CD4-positive, alpha-beta memory T cell (primary cell): ENCODE measurements at regions not wholly inside any gene's neighbourhood (a gene's known extent, or its start where the extent isn't known, plus 50 kb on each side); places are given as distances from the start of the nearest gene placed in this dataset.

Experiments
- CTCF ChIA-PET: fragments of 350-600 bp; sonication (Branson Sonifier 250); formaldehyde crosslinking; loops from one replicate; lab custom pipeline; 2021; ENCODE audit warnings: inconsistent platforms; ENCODE audit not compliant: partially characterized antibody; lab: Charles Lee
- POLR2A ChIA-PET: fragments of 350-600 bp; sonication (Branson Sonifier 250); formaldehyde crosslinking; loops from one replicate; lab custom pipeline; 2021; ENCODE audit not compliant: partially characterized antibody; lab: Charles Lee
- DNase-seq, 5 donors: peaks; one replicate each; pipeline versions ENCODE4 v3.0.0 to v3.0.0-alpha.2; 2020 to 2022; ENCODE audit warnings: mixed read lengths in 1 of 5
- H3K27ac ChIP-seq: one replicate; pipeline ENCODE4 v1.7.0; 2013; ENCODE audit warnings: low read depth, low read length
- H3K27me3 ChIP-seq: 2 replicates; pipeline ENCODE4 v1.7.0; 2013; ENCODE audit warnings: mild to moderate bottlenecking, low read length, moderate library complexity; ENCODE audit not compliant: insufficient read depth
- H3K36me3 ChIP-seq: 2 replicates; pipeline ENCODE4 v1.7.0; 2013; ENCODE audit warnings: mild to moderate bottlenecking, low read length, moderate library complexity; ENCODE audit not compliant: insufficient read depth
- H3K4me1 ChIP-seq: 2 replicates; pipeline ENCODE4 v1.7.0; 2013; ENCODE audit warnings: mild to moderate bottlenecking, low read length, moderate library complexity; ENCODE audit not compliant: insufficient read depth
- H3K4me3 ChIP-seq, 2 donors: one replicate each; pipeline ENCODE4 v1.7.0; 2013; ENCODE audit warnings: low read length in 2 of 2, mild to moderate bottlenecking in 1 of 2
- H3K9me3 ChIP-seq, 2 donors: one replicate each; pipeline ENCODE4 v1.7.0; 2013; ENCODE audit warnings: low read length in 2 of 2, control low read depth in 1 of 2; ENCODE audit not compliant: control insufficient read depth in 1 of 2
- H3K27ac Mint-ChIP-seq, 7 donors: one replicate each; pipeline ENCODE4 v1.8.0; 2020 to 2021; ENCODE audit warnings: mixed read lengths in 7 of 7, mild to moderate bottlenecking in 6 of 7, inconsistent platforms in 3 of 7, moderate library complexity in 3 of 7
- H3K27me3 Mint-ChIP-seq, 2 donors: one replicate each; pipeline ENCODE4 v1.8.0; 2020 to 2021; ENCODE audit warnings: mixed read lengths in 2 of 2
- H3K36me3 Mint-ChIP-seq, 2 donors: one replicate each; pipeline ENCODE4 v1.8.0; 2020 to 2021; ENCODE audit warnings: mixed read lengths in 2 of 2, inconsistent platforms in 1 of 2, mild to moderate bottlenecking in 1 of 2
- H3K4me1 Mint-ChIP-seq, 4 donors: one replicate each; pipeline ENCODE4 v1.8.0; 2020 to 2021; ENCODE audit warnings: mixed read lengths in 4 of 4, mild to moderate bottlenecking in 1 of 4
- H3K4me3 Mint-ChIP-seq, 8 donors: one replicate each; pipeline ENCODE4 v1.8.0; 2020 to 2021; ENCODE audit warnings: mixed read lengths in 8 of 8, mild to moderate bottlenecking in 7 of 8, moderate library complexity in 6 of 8, inconsistent platforms in 3 of 8
- H3K9me3 Mint-ChIP-seq, 8 donors: one replicate each; pipeline ENCODE4 v1.8.0; 2020 to 2021; ENCODE audit warnings: mixed read lengths in 8 of 8, mild to moderate bottlenecking in 5 of 8, inconsistent platforms in 3 of 8, moderate library complexity in 1 of 8
- intact Hi-C: fragments of 100-400 bp; cut with micrococcal nuclease; formaldehyde crosslinking; loops from one replicate; pipeline ENCODE4 v1.15.1; 2023

GRCh38 chr3:26104851-26105251 lies 315.0 kb downstream of the OXSM start:
- intact Hi-C loops, result no loop called here
- H3K27me3 ChIP-seq, result no peaks in the 10 kb centered on the region
- H3K4me3 ChIP-seq, result no peak overlapping the region
- H3K9me3 Mint-ChIP-seq, result peaks cover 0 to 10% (median 4%) of the 10 kb centered on the region in 8 donors
- CTCF ChIA-PET, result no interaction called here
- H3K27ac ChIP-seq, result no peak overlapping the region
- H3K27me3 Mint-ChIP-seq, result no peaks in the 10 kb centered on the region
- H3K27ac Mint-ChIP-seq, result no peak overlapping the region
- no peak for DNase-seq
- no peaks in the 10 kb centered on the region for H3K4me1 ChIP-seq
- no peak overlapping the region for H3K4me3 Mint-ChIP-seq
- H3K36me3 Mint-ChIP-seq, result no peaks in the 10 kb centered on the region
- no peaks in the 10 kb centered on the region for H3K4me1 Mint-ChIP-seq
- POLR2A ChIA-PET, result no interaction called here
- no peaks in the 10 kb centered on the region for H3K36me3 ChIP-seq
- no peaks in the 10 kb centered on the region for H3K9me3 ChIP-seq

- Mint-ChIP-seq H3K27me3 (no peaks in the 10 kb centered on the region), H3K4me1 (no peaks in the 10 kb centered on the region)
Measured at GRCh38 chr3:26105261-26105660, 315.4 kb downstream of the OXSM start.

GRCh38 chr3:26106228-26106627 lies 316.3 kb downstream of the OXSM start:
- Mint-ChIP-seq H3K36me3 (no peaks in the 10 kb centered on the region), H3K4me3 (no peak overlapping the region), H3K27ac (no peak overlapping the region), H3K4me1 (no peaks in the 10 kb centered on the region), H3K27me3 (no peaks in the 10 kb centered on the region), H3K9me3 (peaks cover 0 to 2% (median under 1%) of the 10 kb centered on the region in 8 donors)
- H3K27me3 ChIP-seq, result no peaks in the 10 kb centered on the region
- H3K4me1 ChIP-seq, result no peaks in the 10 kb centered on the region
- intact Hi-C loops, result no loop called here
- CTCF ChIA-PET, result no interaction called here
- H3K27ac ChIP-seq, result no peak overlapping the region
- no peaks in the 10 kb centered on the region for H3K36me3 ChIP-seq
- POLR2A ChIA-PET, result no interaction called here
- no peak for DNase-seq
- no peaks in the 10 kb centered on the region for H3K9me3 ChIP-seq
- no peak overlapping the region for H3K4me3 ChIP-seq

More at GRCh38 chr3:26105261-26105660, 315.4 kb downstream of the OXSM start:
- H3K9me3 Mint-ChIP-seq, result peaks cover 0 to 10% (median 3%) of the 10 kb centered on the region in 8 donors
- H3K27ac ChIP-seq, result no peak overlapping the region
- no peaks in the 10 kb centered on the region for H3K4me1 ChIP-seq
- H3K9me3 ChIP-seq, result no peaks in the 10 kb centered on the region
- no peaks in the 10 kb centered on the region for H3K36me3 ChIP-seq
- CTCF ChIA-PET, result no interaction called here
- no peaks in the 10 kb centered on the region for H3K36me3 Mint-ChIP-seq
- DNase-seq, result no peak
- intact Hi-C loops, result no loop called here
- H3K4me3 Mint-ChIP-seq, result no peak overlapping the region
- H3K4me3 ChIP-seq, result no peak overlapping the region
- H3K27me3 ChIP-seq, result no peaks in the 10 kb centered on the region
- POLR2A ChIA-PET, result no interaction called here
- H3K27ac Mint-ChIP-seq, result no peak overlapping the region

GRCh38 chr3:26108846-26109489 lies 319.1 kb downstream of the OXSM start:
- Mint-ChIP-seq H3K4me1 (no peaks in the 10 kb centered on the region), H3K9me3 (no peaks in the 10 kb centered on the region), H3K27ac (no peak overlapping the region), H3K36me3 (no peaks in the 10 kb centered on the region), H3K27me3 (no peaks in the 10 kb centered on the region), H3K4me3 (no peak overlapping the region)
- Histone ChIP-seq H3K4me1 (no peaks in the 10 kb centered on the region), H3K27ac (no peak overlapping the region), H3K4me3 (no peak overlapping the region), H3K27me3 (no peaks in the 10 kb centered on the region), H3K9me3 (no peaks in the 10 kb centered on the region), H3K36me3 (no peaks in the 10 kb centered on the region)
- intact Hi-C loops, result no loop called here
- no peak for DNase-seq
- ChIA-PET POLR2A (interaction anchor here (0.6 kb wide), 1 partner anchor 30 kb away, joined by 3 read pairs; no protein-coding TSS in a partner anchor), CTCF (no interaction called here)

GRCh38 chr3:26114851-26115250 lies 325.0 kb downstream of the OXSM start:
- intact Hi-C loops, result no loop called here
- no peaks in the 10 kb centered on the region for H3K4me1 Mint-ChIP-seq
- ChIA-PET CTCF (no interaction called here), POLR2A (no interaction called here)
- Histone ChIP-seq H3K4me1 (no peaks in the 10 kb centered on the region), H3K4me3 (no peak overlapping the region), H3K27me3 (no peaks in the 10 kb centered on the region), H3K27ac (no peak overlapping the region), H3K9me3 (no peaks in the 10 kb centered on the region), H3K36me3 (no peaks in the 10 kb centered on the region)
- peaks cover 0 to 1% of the 10 kb centered on the region in 2 donors for H3K27me3 Mint-ChIP-seq
- no peak overlapping the region for H3K27ac Mint-ChIP-seq
- DNase-seq, result no peak
- H3K36me3 Mint-ChIP-seq, result no peaks in the 10 kb centered on the region
- peaks cover 0 to 4% (median 0%) of the 10 kb centered on the region in 8 donors for H3K9me3 Mint-ChIP-seq
- no peak overlapping the region for H3K4me3 Mint-ChIP-seq

GRCh38 chr3:26118165-26118564 lies 328.3 kb downstream of the OXSM start:
- Mint-ChIP-seq H3K36me3 (no peaks in the 10 kb centered on the region), H3K27ac (no peak overlapping the region), H3K9me3 (peaks cover 0 to 9% (median under 1%) of the 10 kb centered on the region in 8 donors), H3K4me1 (no peaks in the 10 kb centered on the region), H3K4me3 (no peak overlapping the region), H3K27me3 (peaks cover 0 to 3% of the 10 kb centered on the region in 2 donors)
- ChIA-PET CTCF (no interaction called here), POLR2A (no interaction called here)
- H3K4me1 ChIP-seq, result no peaks in the 10 kb centered on the region
- no peak overlapping the region for H3K4me3 ChIP-seq
- H3K27me3 ChIP-seq, result no peaks in the 10 kb centered on the region
- no peak overlapping the region for H3K27ac ChIP-seq
- intact Hi-C loops, result no loop called here
- no peaks in the 10 kb centered on the region for H3K9me3 ChIP-seq
- H3K36me3 ChIP-seq, result no peaks in the 10 kb centered on the region
- DNase-seq, result no peak

GRCh38 chr3:26132942-26133341 lies 343.1 kb downstream of the OXSM start:
- H3K9me3 ChIP-seq, result no peaks in the 10 kb centered on the region
- no peaks in the 10 kb centered on the region for H3K36me3 Mint-ChIP-seq
- ChIA-PET CTCF (no interaction called here), POLR2A (no interaction called here)
- H3K36me3 ChIP-seq, result no peaks in the 10 kb centered on the region
- H3K9me3 Mint-ChIP-seq, result peaks cover 0 to 10% (median 2%) of the 10 kb centered on the region in 8 donors
- peaks cover 0 to 2% of the 10 kb centered on the region in 2 donors for H3K27me3 Mint-ChIP-seq
- H3K27ac ChIP-seq, result no peak overlapping the region
- H3K27ac Mint-ChIP-seq, result no peak overlapping the region
- H3K4me3 ChIP-seq, result no peak overlapping the region
- no peaks in the 10 kb centered on the region for H3K4me1 ChIP-seq
- no peak overlapping the region for H3K4me3 Mint-ChIP-seq
- DNase-seq, result no peak
- intact Hi-C loops, result no loop called here
- no peaks in the 10 kb centered on the region for H3K27me3 ChIP-seq
- no peaks in the 10 kb centered on the region for H3K4me1 Mint-ChIP-seq
